ENCODE measurements at regions not wholly inside any gene's neighbourhood (a gene's known extent, or its start where the extent isn't known, plus 50 kb on each side); places are given as distances from the start of the nearest gene placed in this dataset.

DNA sequence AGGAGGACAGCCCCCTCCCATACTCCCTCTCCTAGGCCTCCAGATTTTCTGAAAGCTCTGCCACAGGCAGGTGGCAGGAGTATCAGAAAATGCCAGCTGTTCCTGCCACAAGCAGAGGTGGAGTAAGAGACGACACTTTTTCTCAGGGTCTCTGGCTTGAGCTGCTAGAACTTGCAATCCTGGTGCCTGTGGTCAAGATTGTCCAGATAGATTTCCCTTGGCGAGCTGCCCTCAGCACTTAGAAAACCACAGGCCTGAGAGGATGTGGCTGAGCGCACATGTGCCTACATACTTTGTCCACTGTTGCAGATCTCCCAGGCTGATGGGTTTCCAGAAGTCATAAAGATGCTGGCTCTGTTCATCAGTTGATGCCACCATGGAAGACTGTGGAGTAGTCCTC lies 65.7 kb upstream of the NAV2 start:
- H4K20me1 ChIP-seq (replicated peaks in 1 of 2; ENCODE audit: control insufficient read depth in 1 of 2, insufficient read depth in 2 of 2, low read length in 2 of 2): no peaks in the 10 kb centered on the region
- ChIA-PET CTCF (ENCODE audit: partially characterized antibody) (interaction anchor here (0.7 to 4.2 kb wide), 9 partner anchors 11 to 573 kb away, joined by 3 to 23 read pairs (median 4); no protein-coding TSS in a partner anchor), POLR2A (ENCODE audit: partially characterized antibody) (no interaction called here)
- H3K4me3 ChIP-seq (ENCODE audit: extremely low read depth in 1 of 4, insufficient read depth in 2 of 4, low read depth in 3 of 4, low read length in 4 of 4): no peak overlapping the region
- no peak overlapping the region for H3K9ac ChIP-seq (replicated peaks in 1 of 4; ENCODE audit: extremely low read depth in 1 of 4, low read depth in 3 of 4, low read length in 3 of 4)
- no peak overlapping the region for H4K8ac ChIP-seq (ENCODE audit: extremely low read depth, insufficient read depth, low read length)
- H2BK20ac ChIP-seq (ENCODE audit: low read length): no peak overlapping the region
- no peaks in the 10 kb centered on the region for H3K36me3 ChIP-seq (ENCODE audit: control insufficient read depth in 2 of 4, insufficient read depth in 4 of 4, low read length in 3 of 4)
- no peaks in the 10 kb centered on the region for H3K27me3 ChIP-seq (replicated peaks in 1 of 4; ENCODE audit: control insufficient read depth in 3 of 4, extremely low read depth in 1 of 4, insufficient read depth in 3 of 4, low read length in 3 of 4)
- H2BK12ac ChIP-seq (ENCODE audit: low read depth, low read length): no peak overlapping the region
- FAIRE-seq (no peak), DNase-seq (ENCODE audit: low read depth in 1 of 2, low spot score in 2 of 2) (no peak)
- H3K23me2 ChIP-seq (ENCODE audit: low read depth, low read length): no peaks in the 10 kb centered on the region
- no peak overlapping the region for H2BK15ac ChIP-seq (ENCODE audit: low read length)
- no peak overlapping the region for H3K4me2 ChIP-seq (ENCODE audit: insufficient read depth in 1 of 2, low read depth in 2 of 2, low read length in 2 of 2)
- H2BK120ac ChIP-seq (replicated peaks; ENCODE audit: low read depth, low read length): no peak overlapping the region
- no peak overlapping the region for H3K56ac ChIP-seq (replicated peaks; ENCODE audit: insufficient read length, low read depth, low read length)
- no peak overlapping the region for H3K23ac ChIP-seq (ENCODE audit: insufficient read length)
- no peaks in the 10 kb centered on the region for H3K79me1 ChIP-seq (ENCODE audit: low read depth, low read length)
- no peak overlapping the region for H3K27ac ChIP-seq (ENCODE audit: low read depth, low read length)
- H3K79me2 ChIP-seq (ENCODE audit: control insufficient read depth in 1 of 2, insufficient read depth in 2 of 2, low read length in 2 of 2): no peaks in the 10 kb centered on the region
- no peak overlapping the region for H3K14ac ChIP-seq (ENCODE audit: insufficient read length)
- no peak overlapping the region for H2AFZ ChIP-seq (ENCODE audit: low read length)
- no peak overlapping the region for H2BK5ac ChIP-seq (ENCODE audit: low read depth, low read length)
- 89% methylated on average over 3 of the region's 3 CpGs; no CpG with 5 or more reads in 1 of the 2 experiments for WGBS, 2 experiments (ENCODE audit: extremely low coverage in 1 of 2, insufficient coverage in 1 of 2, insufficient read length in 1 of 2, insufficient replicate concordance in 2 of 2, low coverage in 1 of 2, low lambda C conversion rate in 2 of 2, missing lambda C conversion rate in 1 of 2)
- H3K9me3 ChIP-seq (ENCODE audit: insufficient read depth in 2 of 2, low read depth in 1 of 2, low read length in 1 of 2): no peaks in the 10 kb centered on the region
- H3K4me1 ChIP-seq (replicated peaks in 1 of 4; ENCODE audit: control insufficient read depth in 3 of 4, insufficient read depth in 4 of 4, low read length in 3 of 4): no peaks in the 10 kb centered on the region
- no peak overlapping the region for H4K91ac ChIP-seq (replicated peaks; ENCODE audit: insufficient read length, low read length)
- no peak overlapping the region for H3K4ac ChIP-seq (replicated peaks; ENCODE audit: insufficient read length, low read depth, low read length)
- H3K18ac ChIP-seq (ENCODE audit: extremely low read depth, low read length): no peak overlapping the region
- H2AK5ac ChIP-seq (ENCODE audit: low read depth, low read length): no peak overlapping the region
- no peak overlapping the region for H4K5ac ChIP-seq (ENCODE audit: insufficient read length, low read depth, low read length)
- TF ChIP-seq SAP30 (IDR thresholded peaks at IDR 0.05; ENCODE audit: insufficient read depth, insufficient replicate concordance, low read length): no peak
- TF ChIP-seq NANOG (IDR thresholded peaks at IDR 0.05; ENCODE audit: insufficient read depth, low read depth, low read length, poor library complexity, severe bottlenecking): no peak
- TF ChIP-seq, protein P1, sequence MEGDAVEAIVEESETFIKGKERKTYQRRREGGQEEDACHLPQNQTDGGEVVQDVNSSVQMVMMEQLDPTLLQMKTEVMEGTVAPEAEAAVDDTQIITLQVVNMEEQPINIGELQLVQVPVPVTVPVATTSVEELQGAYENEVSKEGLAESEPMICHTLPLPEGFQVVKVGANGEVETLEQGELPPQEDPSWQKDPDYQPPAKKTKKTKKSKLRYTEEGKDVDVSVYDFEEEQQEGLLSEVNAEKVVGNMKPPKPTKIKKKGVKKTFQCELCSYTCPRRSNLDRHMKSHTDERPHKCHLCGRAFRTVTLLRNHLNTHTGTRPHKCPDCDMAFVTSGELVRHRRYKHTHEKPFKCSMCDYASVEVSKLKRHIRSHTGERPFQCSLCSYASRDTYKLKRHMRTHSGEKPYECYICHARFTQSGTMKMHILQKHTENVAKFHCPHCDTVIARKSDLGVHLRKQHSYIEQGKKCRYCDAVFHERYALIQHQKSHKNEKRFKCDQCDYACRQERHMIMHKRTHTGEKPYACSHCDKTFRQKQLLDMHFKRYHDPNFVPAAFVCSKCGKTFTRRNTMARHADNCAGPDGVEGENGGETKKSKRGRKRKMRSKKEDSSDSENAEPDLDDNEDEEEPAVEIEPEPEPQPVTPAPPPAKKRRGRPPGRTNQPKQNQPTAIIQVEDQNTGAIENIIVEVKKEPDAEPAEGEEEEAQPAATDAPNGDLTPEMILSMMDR (IDR thresholded peaks at IDR 0.05; ENCODE audit: control extremely low read depth in 1 of 3, insufficient read depth in 1 of 3, low read depth in 1 of 3, low read length in 3 of 3): no peak
- TF ChIP-seq CREB1 (IDR thresholded peaks at IDR 0.05): no peak
- no peak for TF ChIP-seq EGR1 (IDR thresholded peaks at IDR 0.05; ENCODE audit: borderline replicate concordance, low read depth, low read length)
- no peak for TF ChIP-seq YY1 (IDR thresholded peaks at IDR 0.05; ENCODE audit: low read depth, low read length)
- no peak for TF ChIP-seq BRCA1 (IDR thresholded peaks at IDR 0.05; ENCODE audit: low read depth, low read length)
- TF ChIP-seq, protein P2, sequence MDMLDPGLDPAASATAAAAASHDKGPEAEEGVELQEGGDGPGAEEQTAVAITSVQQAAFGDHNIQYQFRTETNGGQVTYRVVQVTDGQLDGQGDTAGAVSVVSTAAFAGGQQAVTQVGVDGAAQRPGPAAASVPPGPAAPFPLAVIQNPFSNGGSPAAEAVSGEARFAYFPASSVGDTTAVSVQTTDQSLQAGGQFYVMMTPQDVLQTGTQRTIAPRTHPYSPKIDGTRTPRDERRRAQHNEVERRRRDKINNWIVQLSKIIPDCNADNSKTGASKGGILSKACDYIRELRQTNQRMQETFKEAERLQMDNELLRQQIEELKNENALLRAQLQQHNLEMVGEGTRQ (IDR thresholded peaks at IDR 0.05; ENCODE audit: low read length): no peak
- TF ChIP-seq RXRA (IDR thresholded peaks at IDR 0.05; ENCODE audit: insufficient read depth, low read depth, low read length): no peak
- no peak for TF ChIP-seq KDM5A (IDR thresholded peaks at IDR 0.05; ENCODE audit: low read length)
- TF ChIP-seq JUN (IDR thresholded peaks at IDR 0.05; ENCODE audit: low read depth, low read length): no peak
- TF ChIP-seq HDAC6 (IDR thresholded peaks at IDR 0.05; ENCODE audit: low read depth, low read length): no peak
